Cardiac fibroblast (primary cell): ENCODE measurements at regions not wholly inside any gene's neighbourhood (a gene's known extent, or its start where the extent isn't known, plus 50 kb on each side); places are given as distances from the start of the nearest gene placed in this dataset.

ENCODE experiments used
- DNase-seq, 2 donors: peaks; one replicate each; pipeline versions ENCODE4 v3.0.0 to v3.0.0-alpha.2; 2010; ENCODE audit warnings: low read depth in 2 of 2
- H3K4me3 ChIP-seq, 2 donors: replicated peaks in 1 of 2; 1 replicate in 1 of 2; 2 replicates in 1 of 2; pipeline ENCODE4 v1.5.1; 2011; ENCODE audit warnings: low read depth in 2 of 2, low read length in 2 of 2, mild to moderate bottlenecking in 2 of 2, moderate library complexity in 1 of 2
- TF ChIP-seq, protein P1 (sequence below): IDR thresholded peaks from one replicate; pipeline ENCODE4 v1.5.1; 2011; ENCODE audit warnings: low read depth, mild to moderate bottlenecking, low read length, inconsistent platforms

DNA sequence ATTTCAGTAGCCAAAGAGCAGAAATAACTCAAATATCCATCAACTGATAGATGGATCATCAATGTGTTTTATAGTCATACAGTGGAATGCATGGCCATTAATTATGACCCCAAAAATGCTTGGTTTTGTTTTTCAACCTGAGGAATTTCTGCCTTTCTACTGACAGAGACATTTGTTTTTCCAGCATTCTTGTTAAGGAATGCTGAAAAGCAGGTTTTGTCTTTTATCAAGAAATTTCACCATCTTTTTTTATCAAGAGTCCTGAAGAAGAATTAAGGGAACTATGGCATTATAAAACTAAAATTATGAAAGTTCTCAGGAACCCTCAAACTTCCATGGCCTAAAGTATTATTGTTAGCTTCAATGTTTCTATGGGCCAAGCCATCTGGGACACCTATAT, 153.4 kb upstream of the THSD7A start:
- no peak overlapping the region for H3K4me3 ChIP-seq
- DNase-seq = no peak
- TF ChIP-seq, protein P1, sequence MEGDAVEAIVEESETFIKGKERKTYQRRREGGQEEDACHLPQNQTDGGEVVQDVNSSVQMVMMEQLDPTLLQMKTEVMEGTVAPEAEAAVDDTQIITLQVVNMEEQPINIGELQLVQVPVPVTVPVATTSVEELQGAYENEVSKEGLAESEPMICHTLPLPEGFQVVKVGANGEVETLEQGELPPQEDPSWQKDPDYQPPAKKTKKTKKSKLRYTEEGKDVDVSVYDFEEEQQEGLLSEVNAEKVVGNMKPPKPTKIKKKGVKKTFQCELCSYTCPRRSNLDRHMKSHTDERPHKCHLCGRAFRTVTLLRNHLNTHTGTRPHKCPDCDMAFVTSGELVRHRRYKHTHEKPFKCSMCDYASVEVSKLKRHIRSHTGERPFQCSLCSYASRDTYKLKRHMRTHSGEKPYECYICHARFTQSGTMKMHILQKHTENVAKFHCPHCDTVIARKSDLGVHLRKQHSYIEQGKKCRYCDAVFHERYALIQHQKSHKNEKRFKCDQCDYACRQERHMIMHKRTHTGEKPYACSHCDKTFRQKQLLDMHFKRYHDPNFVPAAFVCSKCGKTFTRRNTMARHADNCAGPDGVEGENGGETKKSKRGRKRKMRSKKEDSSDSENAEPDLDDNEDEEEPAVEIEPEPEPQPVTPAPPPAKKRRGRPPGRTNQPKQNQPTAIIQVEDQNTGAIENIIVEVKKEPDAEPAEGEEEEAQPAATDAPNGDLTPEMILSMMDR = no peak

DNA sequence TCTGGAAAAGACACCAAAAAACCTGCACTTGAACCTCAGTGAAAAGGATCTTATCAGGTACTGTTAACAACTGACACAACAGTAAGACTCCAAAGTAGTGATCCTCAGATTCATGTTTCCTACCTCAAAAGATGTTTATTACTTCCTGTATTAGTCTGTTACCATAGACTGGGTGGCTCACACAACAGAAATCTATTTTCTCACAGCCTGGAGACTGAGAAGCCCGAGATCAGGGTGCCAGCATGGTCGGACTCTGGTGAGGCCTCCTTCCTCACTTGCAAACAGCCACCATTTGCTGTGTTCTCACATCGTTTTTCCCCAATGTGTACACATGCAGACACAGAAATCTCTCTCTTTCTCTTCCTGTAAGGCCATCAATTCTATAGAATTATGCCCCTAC, 154.0 kb upstream of the THSD7A start:
- TF ChIP-seq, protein P1 = no peak
- no peak for DNase-seq
- H3K4me3 ChIP-seq = no peak overlapping the region

DNA sequence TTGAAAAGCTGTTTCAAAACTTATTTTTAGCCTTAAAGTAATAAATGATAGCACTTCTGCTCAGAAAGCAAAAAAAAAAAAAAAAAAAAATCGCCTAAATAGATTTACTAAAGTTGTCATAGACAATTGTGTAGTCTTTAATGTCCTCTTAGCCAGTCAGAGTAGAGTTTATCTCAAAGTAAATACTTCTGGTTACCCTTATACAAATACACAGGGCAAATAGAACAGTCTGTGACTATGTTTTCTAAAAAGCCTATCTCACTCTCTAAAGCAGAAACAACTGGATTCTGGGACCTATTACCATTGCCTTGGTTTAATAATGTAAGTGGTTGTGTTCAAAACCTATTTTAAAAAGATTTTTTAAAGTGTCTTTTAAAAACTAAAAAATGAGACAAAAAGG, 156.2 kb upstream of the THSD7A start:
- no peak for DNase-seq
- TF ChIP-seq, protein P1 = no peak
- H3K4me3 ChIP-seq = no peak overlapping the region

DNA sequence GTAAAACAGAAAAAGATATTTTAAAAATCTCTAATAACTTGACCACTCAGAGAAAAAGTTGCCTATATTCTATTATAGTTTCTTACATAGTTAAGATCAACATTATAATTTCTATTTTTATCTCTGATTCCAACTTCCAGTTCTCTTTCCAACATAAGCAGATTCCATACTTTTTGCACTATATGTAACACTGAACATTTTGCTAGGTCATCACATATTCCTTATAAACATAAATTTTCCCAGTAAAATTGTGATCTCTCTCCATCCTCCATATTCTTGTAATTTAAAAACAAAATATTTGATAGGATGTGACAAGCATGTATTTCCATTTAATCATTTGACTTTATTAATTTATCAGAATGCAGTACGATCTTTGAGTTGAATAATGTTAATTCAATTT, 170.4 kb upstream of the THSD7A start:
- TF ChIP-seq, protein P1 = no peak
- DNase-seq = no peak
- no peak overlapping the region for H3K4me3 ChIP-seq

- H3K4me3 ChIP-seq = no peak overlapping the region
- TF ChIP-seq, protein P1 = no peak
- DNase-seq = no peak
Measured at GRCh38 chr7:12004581-12004980, 172.6 kb upstream of the THSD7A start.

DNA sequence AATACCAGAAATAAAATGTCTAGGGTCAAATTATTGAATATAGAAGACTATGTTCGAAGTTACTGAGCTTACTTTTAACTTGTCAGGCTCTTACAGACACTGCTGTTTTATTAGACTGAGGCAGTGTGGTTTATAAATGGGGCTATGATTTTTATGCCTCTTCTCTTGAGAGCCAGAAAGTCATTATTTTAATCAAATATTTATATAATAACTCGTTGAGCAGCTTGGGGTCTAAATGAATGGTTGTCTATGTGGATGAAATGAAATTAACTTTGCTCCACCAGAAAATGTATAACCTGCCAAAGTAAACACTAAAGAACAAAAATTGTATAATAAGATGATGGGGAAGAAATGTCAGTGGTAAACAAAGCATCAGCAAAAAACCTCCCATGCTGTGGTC, 175.6 kb upstream of the THSD7A start:
- H3K4me3 ChIP-seq = no peak overlapping the region
- TF ChIP-seq, protein P1 = no peak
- DNase-seq = no peak

- no peak for DNase-seq
Measured at GRCh38 chr7:12013983-12014382, 182.0 kb upstream of the THSD7A start.

More at GRCh38 chr7:12013983-12014382, 182.0 kb upstream of the THSD7A start:
- H3K4me3 ChIP-seq = no peak overlapping the region
- TF ChIP-seq, protein P1 = no peak
